ENCODE measurements at regions not wholly inside any gene's neighbourhood (a gene's known extent, or its start where the extent isn't known, plus 50 kb on each side); places are given as distances from the start of the nearest gene placed in this dataset.

GRCh38 chr2:186205254-186205911, 280.7 kb upstream of the ZC3H15 start:
- WGBS, 2 donors, result 53% methylated on average over 1 of the region's 1 CpG
- Histone ChIP-seq H3K27me3 (no peaks in the 10 kb centered on the region), H3K27ac (no peak overlapping the region), H3K4me1 (no peaks in the 10 kb centered on the region), H3K4me3 (no peak overlapping the region), H3K9me3 (no peaks in the 10 kb centered on the region), H3K36me3 (no peaks in the 10 kb centered on the region)
- DNase-seq (no peak), ATAC-seq (no peak), FAIRE-seq (no peak)
- TF ChIP-seq, protein P1, sequence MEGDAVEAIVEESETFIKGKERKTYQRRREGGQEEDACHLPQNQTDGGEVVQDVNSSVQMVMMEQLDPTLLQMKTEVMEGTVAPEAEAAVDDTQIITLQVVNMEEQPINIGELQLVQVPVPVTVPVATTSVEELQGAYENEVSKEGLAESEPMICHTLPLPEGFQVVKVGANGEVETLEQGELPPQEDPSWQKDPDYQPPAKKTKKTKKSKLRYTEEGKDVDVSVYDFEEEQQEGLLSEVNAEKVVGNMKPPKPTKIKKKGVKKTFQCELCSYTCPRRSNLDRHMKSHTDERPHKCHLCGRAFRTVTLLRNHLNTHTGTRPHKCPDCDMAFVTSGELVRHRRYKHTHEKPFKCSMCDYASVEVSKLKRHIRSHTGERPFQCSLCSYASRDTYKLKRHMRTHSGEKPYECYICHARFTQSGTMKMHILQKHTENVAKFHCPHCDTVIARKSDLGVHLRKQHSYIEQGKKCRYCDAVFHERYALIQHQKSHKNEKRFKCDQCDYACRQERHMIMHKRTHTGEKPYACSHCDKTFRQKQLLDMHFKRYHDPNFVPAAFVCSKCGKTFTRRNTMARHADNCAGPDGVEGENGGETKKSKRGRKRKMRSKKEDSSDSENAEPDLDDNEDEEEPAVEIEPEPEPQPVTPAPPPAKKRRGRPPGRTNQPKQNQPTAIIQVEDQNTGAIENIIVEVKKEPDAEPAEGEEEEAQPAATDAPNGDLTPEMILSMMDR (IDR thresholded peaks at IDR 0.05), result no peak
- intact Hi-C loops (cut with DNase I), result no loop called here

- 86 to 87% methylated on average over 5 of the region's 5 CpGs for WGBS, 2 donors
- Histone ChIP-seq H3K9me3 (no peaks in the 10 kb centered on the region), H3K4me3 (no peak overlapping the region), H3K27me3 (no peaks in the 10 kb centered on the region), H3K4me1 (peaks cover 0 to 7% (median 0%) of the 10 kb centered on the region in 3 donors), H3K27ac (no peak overlapping the region), H3K36me3 (no peaks in the 10 kb centered on the region)
- TF ChIP-seq, protein P1 (IDR thresholded peaks at IDR 0.05), result no peak
- no peak for DNase-seq
- intact Hi-C loops (cut with DNase I), result no loop called here
- ATAC-seq, result no peak
- FAIRE-seq, result no peak
These were observed 276.5 kb upstream of the ZC3H15 start for GRCh38 chr2:186209532-186209931.

DNA sequence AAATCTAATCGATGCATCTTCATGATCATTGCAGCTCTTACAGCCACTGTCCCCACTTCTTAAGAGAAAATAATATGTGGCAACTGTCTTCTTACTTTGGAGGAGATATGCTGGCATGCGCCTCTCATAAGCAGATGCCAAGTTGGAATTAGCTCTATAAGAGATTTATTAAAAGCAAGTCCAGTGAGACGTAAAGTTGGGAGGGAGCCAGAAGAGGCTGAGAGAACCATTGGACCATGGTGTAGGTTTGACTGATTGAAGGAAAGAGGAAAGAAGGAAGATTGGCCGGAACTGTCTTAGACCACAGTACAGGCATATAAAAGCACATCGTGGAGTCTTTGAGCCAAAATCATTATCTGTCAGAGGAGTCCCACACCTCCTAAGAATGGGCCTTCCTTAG, 265.7 kb upstream of the ZC3H15 start:
- no peak for DNase-seq
- TF ChIP-seq, protein P1 (IDR thresholded peaks at IDR 0.05), result no peak
- no peak for ATAC-seq
- no peaks in the 10 kb centered on the region for H3K4me1 ChIP-seq
- H3K27me3 ChIP-seq, result no peaks in the 10 kb centered on the region
- H3K36me3 ChIP-seq, result no peaks in the 10 kb centered on the region
- H3K9me3 ChIP-seq, result no peaks in the 10 kb centered on the region
- no peak overlapping the region for H3K4me3 ChIP-seq
- WGBS, 2 donors, result 85 to 97% methylated on average over 5 of the region's 5 CpGs
- no peak overlapping the region for H3K27ac ChIP-seq
- intact Hi-C loops (cut with DNase I), result no loop called here
- no peak for FAIRE-seq

DNA sequence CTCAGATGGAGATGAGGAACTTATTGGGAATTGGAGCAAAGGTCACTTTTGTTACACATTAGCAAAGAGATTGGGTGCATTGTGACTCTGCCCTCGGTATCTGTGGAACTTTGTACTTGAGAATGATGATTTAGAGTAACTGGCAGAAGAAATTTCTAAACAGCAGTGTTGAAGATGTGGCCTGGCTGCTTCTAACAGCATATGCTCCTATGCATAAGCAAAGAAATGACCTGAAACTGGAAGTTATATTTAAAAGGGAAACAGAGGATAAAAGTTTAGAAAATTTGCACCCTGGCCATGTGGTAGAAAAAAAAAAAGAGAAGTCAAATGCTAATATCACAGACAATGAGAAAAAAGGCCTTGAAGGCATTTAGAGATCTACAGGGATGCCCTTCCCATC, 256.8 kb upstream of the ZC3H15 start:
- no peak overlapping the region for H3K27ac ChIP-seq
- TF ChIP-seq, protein P1 (IDR thresholded peaks at IDR 0.05), result no peak
- intact Hi-C loops (cut with DNase I), result no loop called here
- ATAC-seq, result no peak
- no peaks in the 10 kb centered on the region for H3K4me1 ChIP-seq
- WGBS, 2 donors, result 82 to 86% methylated on average over 1 of the region's 1 CpG
- H3K36me3 ChIP-seq, result no peaks in the 10 kb centered on the region
- H3K9me3 ChIP-seq, result no peaks in the 10 kb centered on the region
- no peaks in the 10 kb centered on the region for H3K27me3 ChIP-seq
- no peak for FAIRE-seq
- no peak overlapping the region for H3K4me3 ChIP-seq
- no peak for DNase-seq

DNA sequence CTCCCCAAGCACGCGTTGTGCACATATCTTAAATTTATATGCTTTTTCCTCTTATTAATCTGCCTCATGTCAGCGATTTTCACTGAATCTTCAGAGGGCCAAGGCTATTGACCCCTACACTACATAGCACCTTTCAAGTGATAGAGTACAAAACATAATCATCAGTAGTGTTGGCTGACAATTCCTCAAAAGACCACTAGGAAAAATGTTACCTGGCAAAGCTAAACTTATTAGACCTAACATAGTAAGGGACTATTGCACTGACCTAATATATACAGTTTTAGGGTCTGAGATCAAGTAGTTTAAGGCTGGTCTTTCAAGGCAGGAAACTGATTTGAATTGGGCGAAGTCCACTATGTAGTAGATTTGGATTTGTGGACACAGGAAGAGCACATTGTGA, 244.2 kb upstream of the ZC3H15 start:
- no peaks in the 10 kb centered on the region for H3K4me1 ChIP-seq
- TF ChIP-seq, protein P1 (IDR thresholded peaks at IDR 0.05), result no peak
- DNase-seq, result no peak
- ATAC-seq, result no peak
- no peaks in the 10 kb centered on the region for H3K36me3 ChIP-seq
- H3K9me3 ChIP-seq, result no peaks in the 10 kb centered on the region
- H3K4me3 ChIP-seq, result no peak overlapping the region
- intact Hi-C loops (cut with DNase I), result no loop called here
- FAIRE-seq, result no peak
- WGBS, 2 donors, result 95 to 98% methylated on average over 4 of the region's 4 CpGs
- H3K27me3 ChIP-seq, result no peaks in the 10 kb centered on the region
- no peak overlapping the region for H3K27ac ChIP-seq

Data from pancreas (tissue), 10 donors.